Activated B cell treated with CpG ODN at 0.5 μM for 24 hours (primary cell): ENCODE measurements at regions not wholly inside any gene's neighbourhood (a gene's known extent, or its start where the extent isn't known, plus 50 kb on each side); places are given as distances from the start of the nearest gene placed in this dataset.

Experiments used
- ATAC-seq: fragments of 200-7000 bp; cut with Tn5 transposase; one replicate; pipeline ENCODE4 v1.10.0; 2021; ENCODE audit warnings: low read depth, mild to moderate bottlenecking, moderate library complexity
- CTCF ChIA-PET: fragments of 350-600 bp; sonication (Branson Sonifier 250); formaldehyde crosslinking; loops from one replicate; lab custom pipeline; 2021; ENCODE audit warnings: antibody characterized with exemption; lab: Charles Lee
- POLR2A ChIA-PET: fragments of 350-600 bp; sonication (Branson Sonifier 250); formaldehyde crosslinking; loops from one replicate; lab custom pipeline; 2021; ENCODE audit warnings: antibody characterized with exemption; lab: Charles Lee
- DNase-seq: peaks from one replicate; pipeline ENCODE4 v3.0.0; 2022
- H3K27ac Mint-ChIP-seq: one replicate; pipeline ENCODE4 v1.8.0; 2020; ENCODE audit warnings: mixed read lengths
- H3K27me3 Mint-ChIP-seq: one replicate; pipeline ENCODE4 v1.8.0; 2021; ENCODE audit warnings: mixed read lengths
- H3K36me3 Mint-ChIP-seq: one replicate; pipeline ENCODE4 v1.8.0; 2021; ENCODE audit warnings: low read depth, mixed read lengths
- H3K4me1 Mint-ChIP-seq: one replicate; pipeline ENCODE4 v1.8.0; 2021; ENCODE audit warnings: mixed read lengths
- H3K4me3 Mint-ChIP-seq: one replicate; pipeline ENCODE4 v1.8.0; 2020; ENCODE audit warnings: mild to moderate bottlenecking, mixed read lengths
- H3K9me3 Mint-ChIP-seq: one replicate; pipeline ENCODE4 v1.8.0; 2020; ENCODE audit warnings: mixed read lengths
- CTCF ChIP-seq: fragments of 200-600 bp; IDR thresholded peaks from one replicate; pipeline ENCODE4 v1.8.0; 2022; ENCODE audit warnings: antibody characterized with exemption, mild to moderate bottlenecking
- intact Hi-C: fragments of 100-400 bp; cut with micrococcal nuclease; formaldehyde crosslinking; loops from one replicate; pipeline ENCODE4 v1.15.1; 2024

- ChIA-PET POLR2A (no interaction called here), CTCF (no interaction called here)
- no peak for ATAC-seq
- no peaks in the 10 kb centered on the region for H3K4me1 Mint-ChIP-seq
- intact Hi-C loops, result no loop called here
- TF ChIP-seq CTCF, result no peak
- H3K9me3 Mint-ChIP-seq, result no peaks in the 10 kb centered on the region
- DNase-seq, result no peak
- H3K27me3 Mint-ChIP-seq, result peaks cover 11% of the 10 kb centered on the region
- H3K27ac Mint-ChIP-seq, result no peak overlapping the region
- no peak overlapping the region for H3K4me3 Mint-ChIP-seq
- no peaks in the 10 kb centered on the region for H3K36me3 Mint-ChIP-seq
Observed at GRCh38 chr12:108052260-108052659, 76.8 kb upstream of the WSCD2 start.

GRCh38 chr12:108053512-108053911 lies 75.6 kb upstream of the WSCD2 start:
- DNase-seq (no peak), ATAC-seq (no peak)
- no peak for TF ChIP-seq CTCF
- POLR2A ChIA-PET, result no interaction called here
- H3K36me3 Mint-ChIP-seq, result no peaks in the 10 kb centered on the region
- intact Hi-C loops, result no loop called here
- no peak overlapping the region for H3K4me3 Mint-ChIP-seq
- no peak overlapping the region for H3K27ac Mint-ChIP-seq
- CTCF ChIA-PET, result no interaction called here
- H3K4me1 Mint-ChIP-seq, result no peaks in the 10 kb centered on the region
- H3K9me3 Mint-ChIP-seq, result no peaks in the 10 kb centered on the region
- peaks cover 15% of the 10 kb centered on the region for H3K27me3 Mint-ChIP-seq

GRCh38 chr12:108054496-108054895 lies 74.6 kb upstream of the WSCD2 start:
- no peak for TF ChIP-seq CTCF
- ChIA-PET POLR2A (no interaction called here), CTCF (no interaction called here)
- Mint-ChIP-seq H3K4me1 (no peaks in the 10 kb centered on the region), H3K36me3 (no peaks in the 10 kb centered on the region), H3K9me3 (no peaks in the 10 kb centered on the region), H3K4me3 (no peak overlapping the region), H3K27me3 (peaks cover 15% of the 10 kb centered on the region), H3K27ac (no peak overlapping the region)
- intact Hi-C loops, result no loop called here
- ATAC-seq, result no peak
- DNase-seq, result no peak

- no peak for ATAC-seq
- ChIA-PET CTCF (no interaction called here), POLR2A (no interaction called here)
- no peaks in the 10 kb centered on the region for H3K4me1 Mint-ChIP-seq
- no peak for TF ChIP-seq CTCF
- DNase-seq, result no peak
- H3K27ac Mint-ChIP-seq, result no peak overlapping the region
- H3K4me3 Mint-ChIP-seq, result no peak overlapping the region
- no peaks in the 10 kb centered on the region for H3K9me3 Mint-ChIP-seq
- peaks cover 15% of the 10 kb centered on the region for H3K27me3 Mint-ChIP-seq
- intact Hi-C loops, result no loop called here
- no peaks in the 10 kb centered on the region for H3K36me3 Mint-ChIP-seq
Observed at GRCh38 chr12:108055141-108055540, 73.9 kb upstream of the WSCD2 start.

GRCh38 chr12:108060067-108060466 lies 69.0 kb upstream of the WSCD2 start:
- ATAC-seq (no peak), DNase-seq (no peak)
- H3K36me3 Mint-ChIP-seq, result no peaks in the 10 kb centered on the region
- peaks cover 11% of the 10 kb centered on the region for H3K27me3 Mint-ChIP-seq
- H3K4me3 Mint-ChIP-seq, result no peak overlapping the region
- intact Hi-C loops, result no loop called here
- no peaks in the 10 kb centered on the region for H3K4me1 Mint-ChIP-seq
- H3K9me3 Mint-ChIP-seq, result no peaks in the 10 kb centered on the region
- no peak for TF ChIP-seq CTCF
- CTCF ChIA-PET, result no interaction called here
- POLR2A ChIA-PET, result no interaction called here
- H3K27ac Mint-ChIP-seq, result no peak overlapping the region
